ENCODE measurements at regions not wholly inside any gene's neighbourhood (a gene's known extent, or its start where the extent isn't known, plus 50 kb on each side); places are given as distances from the start of the nearest gene placed in this dataset.
"Not testable (repeated sequence)": the region's sequence is repeated elsewhere in the genome, so short reads cannot be mapped to it uniquely, and the experiment has no call there.

DNA sequence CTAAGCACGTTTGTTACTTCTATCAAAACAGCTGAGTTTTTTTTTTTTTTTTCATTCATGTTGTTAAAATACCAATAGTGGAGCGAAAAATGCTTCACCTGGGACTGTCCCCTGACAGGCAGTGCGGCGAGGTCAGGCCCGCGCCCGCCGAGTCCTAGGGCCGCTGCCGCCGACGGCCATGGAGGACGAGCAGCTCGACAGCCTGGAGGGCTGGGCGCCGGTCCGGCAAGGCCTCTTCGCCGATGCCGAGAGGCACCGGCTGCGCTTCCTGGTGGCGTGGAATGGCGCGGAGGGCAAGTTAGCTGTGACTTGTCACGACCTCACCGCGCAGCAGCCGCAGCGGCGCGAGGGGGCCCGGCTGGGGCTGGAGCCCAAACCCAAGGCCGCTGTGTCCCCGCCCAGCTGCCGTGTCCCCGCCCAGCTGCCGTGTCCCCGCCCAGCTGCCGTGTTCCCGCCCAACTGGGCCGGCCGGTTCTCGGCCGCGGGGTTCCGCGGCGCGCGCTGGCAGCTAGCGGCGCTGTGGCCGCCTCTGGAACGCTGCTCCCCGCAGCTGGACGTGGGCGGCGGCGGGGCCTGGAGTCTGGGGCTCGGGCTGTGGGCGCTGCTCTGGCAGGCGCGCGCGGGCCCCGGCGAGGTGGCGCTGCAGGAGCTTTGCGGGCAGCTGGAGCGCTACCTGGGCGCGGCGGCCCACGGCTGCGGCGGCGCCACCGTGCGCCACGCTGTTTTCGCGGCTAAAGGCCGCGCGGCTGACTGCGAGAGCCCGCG lies 56.7 kb upstream of the GOLGA8R start:
- DNase-seq (ENCODE audit: low read depth in 2 of 2), result peak; percentile 4 to 30

DNA sequence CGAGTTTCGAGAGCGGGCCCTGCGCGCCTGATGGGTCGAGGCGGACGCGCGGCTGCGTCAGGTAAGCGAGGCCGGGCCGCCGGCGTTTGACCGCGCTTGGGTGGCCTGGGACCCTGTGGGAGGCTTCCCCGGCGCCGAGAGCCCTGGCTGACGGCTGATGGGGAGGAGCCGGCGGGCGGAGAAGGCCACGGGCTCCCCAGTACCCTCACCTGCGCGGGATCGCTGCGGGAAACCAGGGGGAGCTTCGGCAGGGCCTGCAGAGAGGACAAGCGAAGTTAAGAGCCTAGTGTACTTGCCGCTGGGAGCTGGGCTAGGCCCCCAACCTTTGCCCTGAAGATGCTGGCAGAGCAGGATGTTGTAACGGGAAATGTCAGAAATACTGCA lies 57.3 kb upstream of the GOLGA8R start:
- DNase-seq (ENCODE audit: low read depth in 2 of 2), result not testable (repeated sequence)

DNA sequence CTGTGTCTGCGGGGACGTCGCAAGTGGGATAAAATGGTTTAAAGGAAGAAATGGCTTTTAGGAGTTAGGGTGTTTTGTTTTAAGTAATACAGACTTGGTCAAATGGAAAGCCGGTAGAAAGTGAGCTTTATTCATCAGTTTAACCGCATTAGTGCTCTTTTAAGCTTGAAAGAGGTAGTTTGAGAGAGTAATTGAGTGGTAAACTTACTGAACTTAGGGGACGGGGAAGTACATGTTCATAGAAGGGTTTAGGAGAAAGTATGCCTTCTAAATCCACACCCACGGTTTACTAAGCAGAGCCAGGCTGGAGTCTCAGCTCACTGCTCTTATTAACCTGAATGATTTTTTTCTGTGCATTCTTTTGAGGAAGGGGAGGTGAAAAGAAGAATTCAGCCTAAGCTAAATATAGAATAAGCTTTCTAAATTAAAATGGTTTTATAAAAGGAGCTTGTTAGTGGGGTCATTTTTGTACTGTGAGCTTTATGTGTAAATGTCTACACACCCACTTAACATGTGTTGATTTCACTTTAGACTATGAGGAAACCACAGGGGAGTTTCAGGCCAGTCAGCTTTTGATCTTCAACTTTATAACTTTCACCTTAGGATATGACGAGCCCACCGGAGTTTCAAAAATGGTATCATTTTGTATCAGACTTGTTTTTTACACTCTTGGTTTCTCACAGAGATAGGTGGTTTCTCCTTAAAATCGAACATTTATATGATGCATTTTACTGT lies 57.9 kb upstream of the GOLGA8R start:
- DNase-seq (ENCODE audit: low read depth in 2 of 2), result not testable (repeated sequence)

DNA sequence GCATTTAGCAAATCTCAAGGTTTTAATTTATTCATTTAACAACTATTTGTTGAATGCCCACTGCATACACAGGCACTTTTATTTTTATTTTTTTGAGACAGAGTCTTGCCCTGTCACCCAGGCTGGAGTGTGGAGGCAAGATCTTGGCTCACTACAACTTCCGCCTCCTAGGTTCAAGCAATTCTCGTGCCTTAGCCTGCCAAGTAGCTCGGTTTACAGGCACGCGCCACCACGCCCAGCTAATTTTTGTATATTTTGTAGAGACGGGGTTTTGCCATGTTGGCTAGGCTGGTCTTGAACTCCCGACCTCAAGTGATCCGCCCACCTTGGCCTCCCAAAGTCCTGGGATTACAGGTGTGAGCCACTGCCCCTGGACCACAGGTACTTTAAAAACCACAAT lies 67.0 kb upstream of the GOLGA8Q start:
- not testable (repeated sequence) for DNase-seq (ENCODE audit: low read depth in 2 of 2)

DNA sequence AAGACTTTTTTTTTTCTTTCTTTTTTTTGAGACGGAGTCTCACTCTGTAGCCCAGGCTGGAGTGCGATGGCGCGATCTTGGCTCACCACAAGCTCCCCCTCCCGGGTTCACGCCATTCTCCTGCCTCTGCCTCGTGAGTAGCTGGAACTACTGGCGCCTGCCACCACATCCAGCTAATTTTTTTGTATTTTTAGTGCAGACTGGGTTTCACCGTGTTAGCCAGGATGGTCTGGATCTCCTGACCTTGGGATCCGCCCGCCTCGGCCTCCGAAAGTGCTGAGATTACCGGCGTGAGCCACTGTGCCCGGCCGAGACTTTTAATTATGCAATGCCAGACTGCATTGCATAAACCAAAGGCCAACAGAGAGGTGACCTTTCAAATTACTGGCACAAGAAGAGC lies 62.6 kb upstream of the GOLGA8Q start:
- not testable (repeated sequence) for DNase-seq (ENCODE audit: low read depth in 2 of 2)

DNA sequence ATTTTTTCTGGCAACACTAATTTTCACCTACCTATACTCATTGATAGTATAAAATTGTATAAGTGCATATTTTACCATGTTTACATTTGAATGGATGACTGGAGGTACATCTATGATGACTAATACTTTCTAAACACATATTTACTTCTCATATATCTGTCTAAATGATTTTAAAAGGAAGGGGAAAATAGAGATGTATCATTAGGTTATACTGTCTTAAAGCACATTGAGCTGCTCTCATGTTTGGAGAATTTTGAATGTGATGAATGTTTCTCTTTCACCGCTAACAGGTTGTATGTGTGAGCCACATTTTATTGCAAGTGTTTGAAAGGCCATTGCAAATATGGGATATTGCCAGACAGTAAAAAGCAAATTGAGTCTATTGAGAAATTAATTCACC lies 61.5 kb upstream of the GOLGA8Q start:
- DNase-seq (ENCODE audit: low read depth in 2 of 2), result not testable (repeated sequence)

DNA sequence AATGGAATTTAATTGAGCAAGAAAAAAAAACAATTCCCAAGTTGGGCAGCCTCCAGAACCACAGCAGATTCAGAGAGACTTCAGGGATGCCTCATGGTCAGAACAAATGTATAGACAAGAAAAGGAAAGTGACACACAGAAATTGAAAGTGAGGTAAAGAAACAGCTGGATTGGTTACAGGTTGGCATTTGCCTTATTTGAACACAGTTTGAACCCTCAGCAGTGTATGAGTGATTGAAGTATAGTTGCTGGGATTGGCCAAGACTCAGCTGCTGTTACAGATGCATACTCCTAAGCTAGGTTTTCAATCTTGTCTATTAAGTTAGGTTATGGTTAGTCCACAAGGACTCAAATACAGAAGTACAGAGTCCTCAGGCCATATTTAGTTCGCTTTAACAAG lies 57.9 kb upstream of the GOLGA8Q start:
- not testable (repeated sequence) for DNase-seq (ENCODE audit: low read depth in 2 of 2)

DNA sequence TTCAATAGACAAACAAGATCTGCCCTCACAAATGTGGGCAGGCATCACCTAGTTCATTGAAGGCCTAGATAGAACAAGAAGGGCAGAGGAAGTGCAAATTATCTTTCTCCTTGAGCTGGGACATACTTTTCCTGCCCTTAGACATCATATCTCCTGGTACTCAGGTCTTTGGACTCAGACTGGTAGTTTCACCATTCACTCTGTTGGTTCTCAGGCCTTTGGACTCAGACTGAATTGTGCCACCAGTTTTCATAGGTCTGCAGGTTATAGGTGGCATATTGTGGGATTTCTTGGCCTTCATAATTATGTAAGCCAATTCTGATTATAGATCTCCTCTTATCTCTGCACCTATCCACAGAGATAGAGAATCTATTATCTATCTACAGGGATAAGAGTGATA lies 54.6 kb upstream of the GOLGA8Q start:
- not testable (repeated sequence) for DNase-seq (ENCODE audit: low read depth in 2 of 2)

DNA sequence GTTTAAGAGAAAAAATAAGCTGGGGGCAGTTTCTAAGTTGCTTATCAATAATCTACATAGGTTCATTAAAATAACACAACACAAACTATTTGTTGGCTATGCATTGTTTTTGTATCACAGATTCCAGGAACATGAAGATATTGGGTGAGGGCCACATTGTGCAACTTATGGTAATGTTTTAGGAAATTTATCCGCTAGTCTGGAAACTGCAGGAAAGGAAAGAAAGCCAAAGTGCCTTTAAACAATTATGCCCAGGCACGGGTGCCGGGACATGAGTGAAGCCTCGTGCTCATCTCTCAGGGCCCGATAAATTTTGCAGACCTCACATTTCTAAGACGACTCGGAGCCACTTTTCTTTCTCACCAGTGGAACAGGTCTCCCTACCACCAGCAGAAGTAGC lies 52.6 kb upstream of the GOLGA8Q start:
- DNase-seq (ENCODE audit: low read depth in 2 of 2), result not testable (repeated sequence)

DNA sequence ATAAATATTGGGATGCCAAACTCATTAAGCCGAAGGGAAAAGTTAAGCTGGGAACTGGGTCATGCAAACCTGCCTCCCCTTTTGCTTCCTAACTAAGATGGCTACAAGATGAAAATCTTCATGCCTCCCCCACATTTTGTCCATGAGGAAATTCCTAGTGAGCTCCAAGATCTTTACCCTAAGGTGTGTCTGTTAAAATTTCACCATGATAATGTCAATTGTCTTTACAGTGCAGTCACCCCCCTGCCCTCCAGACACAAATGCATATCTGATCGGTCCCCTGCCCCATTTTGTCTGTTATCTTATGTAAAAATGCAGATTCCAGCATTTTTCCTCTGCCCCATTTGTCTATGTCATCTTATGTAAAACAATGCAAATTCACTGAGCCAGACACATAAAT lies 51.3 kb upstream of the GOLGA8Q start:
- DNase-seq (ENCODE audit: low read depth in 2 of 2), result not testable (repeated sequence)
